A549 (cell line): ENCODE measurements at regions not wholly inside any gene's neighbourhood (a gene's known extent, or its start where the extent isn't known, plus 50 kb on each side); places are given as distances from the start of the nearest gene placed in this dataset.
A peak's percentile ranks its signal among the peaks of the same experiment; 100 is the strongest.
"Not testable (repeated sequence)": the region's sequence is repeated elsewhere in the genome, so short reads cannot be mapped to it uniquely, and the experiment has no call there.

Experiments
- ATAC-seq, 2 experiments: fragments of 200-7000 bp in 1 of 2; fragments of >200 bp in 1 of 2; cut with Nextera tagmentation in 1 of 2; cut with Tn5 transposase in 1 of 2; 3 replicates each; pipeline versions ENCODE4 v1.8.0 to v1.9.1; 2018 to 2020; ENCODE audit warnings: mild to moderate bottlenecking in 1 of 2, moderate library complexity in 1 of 2
- CTCF ChIA-PET: fragments of 300-600 bp; sonication (Branson Sonifier 250); formaldehyde crosslinking; extraction: SDS; loops from one replicate; lab custom pipeline; 2021; ENCODE audit warnings: antibody characterized with exemption, inconsistent platforms; lab: Yijun Ruan, JAX
- POLR2A ChIA-PET: fragments of 350-600 bp; formaldehyde crosslinking; extraction: SDS; loops from one replicate; lab custom pipeline; 2021; ENCODE audit warnings: antibody characterized with exemption, inconsistent platforms; lab: Yijun Ruan, JAX
- DNase-seq, 2 experiments: peaks; one replicate each; pipeline versions ENCODE4 v3.0.0 to v3.0.0-alpha.2; 2011 to 2016; ENCODE audit warnings: low read depth in 1 of 2, low spot score in 1 of 2
- FAIRE-seq: peaks from 2 replicates; lab custom pipeline; 2011; peaks lifted over from hg19 to GRCh38; lab: Jason Lieb, UNC
- H3K27ac ChIP-seq, 2 experiments: fragments of >200 bp; sonication (Bioruptor Twin); formaldehyde crosslinking; 3 replicates each; pipeline ENCODE4 v1.5.1; 2016 to 2017
- H3K4me1 ChIP-seq: fragments of >200 bp; sonication (Bioruptor Twin); formaldehyde crosslinking; 3 replicates; pipeline ENCODE4 v1.6.1; 2016
- H3K4me2 ChIP-seq: fragments of >200 bp; sonication (Bioruptor Twin); formaldehyde crosslinking; 3 replicates; pipeline ENCODE4 v1.6.1; 2016
- H3K4me3 ChIP-seq: fragments of >200 bp; sonication (Bioruptor Twin); formaldehyde crosslinking; 3 replicates; pipeline ENCODE4 v1.5.1; 2016
- H3K9me3 ChIP-seq: fragments of >200 bp; sonication (Bioruptor Twin); formaldehyde crosslinking; 3 replicates; pipeline ENCODE4 v1.6.1; 2016
- BHLHE40 ChIP-seq: IDR thresholded peaks from 2 replicates; pipeline ENCODE4 v1.6.1; 2012; ENCODE audit warnings: low read depth, low read length, inconsistent platforms
- CEBPB ChIP-seq, 2 experiments: fragments of >200 bp in 1 of 2; sonication (Bioruptor Twin) in 1 of 2; formaldehyde crosslinking in 1 of 2; IDR thresholded peaks; 2 replicates each; pipeline ENCODE4 v1.6.1; 2012 to 2016
- CHD2 ChIP-seq: fragments of 150-350 bp; IDR thresholded peaks from 2 replicates; pipeline ENCODE4 v1.6.1; 2014; ENCODE audit warnings: low read length; ENCODE audit not compliant: partially characterized antibody
- ELK1 ChIP-seq: fragments of 150-350 bp; IDR thresholded peaks from 2 replicates; pipeline ENCODE4 v1.6.1; 2014; ENCODE audit warnings: low read depth, mild to moderate bottlenecking, low read length
- ESRRA ChIP-seq: fragments of 150-350 bp; IDR thresholded peaks from 2 replicates; pipeline ENCODE4 v1.6.1; 2014; ENCODE audit warnings: mild to moderate bottlenecking, low read length, borderline replicate concordance
- FOSL2 ChIP-seq, 2 experiments: fragments of 450-650 bp in 1 of 2; fragments of >200 bp in 1 of 2; sonication (Bioruptor Twin) in 1 of 2; formaldehyde crosslinking; IDR thresholded peaks; 2 replicates each; pipeline versions ENCODE4 v1.5.0 to v1.6.1; 2016 to 2020; ENCODE audit warnings: mild to moderate bottlenecking in 1 of 2, moderate library complexity in 1 of 2
- HDAC2 ChIP-seq: fragments of 200-600 bp; sonication (generic); IDR thresholded peaks from 2 replicates; pipeline ENCODE4 v1.6.1; 2016
- HES2 ChIP-seq: fragments of >200 bp; sonication (Bioruptor Twin); formaldehyde crosslinking; IDR thresholded peaks from 2 replicates; pipeline ENCODE4 v1.6.1; 2016
- HEYL ChIP-seq: fragments of 250-450 bp; sonication (Bioruptor Pico); IDR thresholded peaks from 2 replicates; pipeline ENCODE4 v1.8.0; 2021; ENCODE audit warnings: mild to moderate bottlenecking, moderate library complexity
- HOXB5 ChIP-seq: fragments of 250-450 bp; sonication (Bioruptor Pico); IDR thresholded peaks from 2 replicates; pipeline ENCODE4 v1.5.0; 2020; ENCODE audit warnings: mild to moderate bottlenecking, moderate library complexity
- JUNB ChIP-seq: fragments of >200 bp; sonication (Bioruptor Twin); formaldehyde crosslinking; IDR thresholded peaks from 2 replicates; pipeline ENCODE4 v1.6.1; 2016
- MAFK ChIP-seq: fragments of 450-650 bp; IDR thresholded peaks from 2 replicates; pipeline ENCODE4 v1.6.1; 2014; ENCODE audit not compliant: partially characterized antibody
- MAX ChIP-seq: IDR thresholded peaks from 2 replicates; pipeline ENCODE4 v1.6.1; 2012
- MAZ ChIP-seq: fragments of 150-350 bp; IDR thresholded peaks from 2 replicates; pipeline ENCODE4 v1.6.1; 2014; ENCODE audit warnings: antibody characterized with exemption, low read depth, low read length, borderline replicate concordance
- MYC ChIP-seq: IDR thresholded peaks from 2 replicates; pipeline ENCODE4 v1.6.1; 2012; ENCODE audit warnings: mild to moderate bottlenecking, inconsistent platforms, low read length, improper control_type of control experiment, borderline replicate concordance
- PBX3 ChIP-seq: IDR thresholded peaks from 2 replicates; pipeline ENCODE4 v1.6.1; 2012
- POLR2A ChIP-seq: IDR thresholded peaks from 2 replicates; pipeline ENCODE4 v1.6.1; 2012; ENCODE audit warnings: mild to moderate bottlenecking, low read length
- RFX5 ChIP-seq: fragments of 450-650 bp; IDR thresholded peaks from 2 replicates; pipeline ENCODE4 v1.7.1; 2014; ENCODE audit warnings: antibody characterized with exemption, mild to moderate bottlenecking, moderate library complexity
- TFCP2L1 ChIP-seq: fragments of 250-450 bp; sonication (Bioruptor Pico); IDR thresholded peaks from 2 replicates; pipeline ENCODE4 v1.5.0; 2021; ENCODE audit warnings: mild to moderate bottlenecking
- TP53 ChIP-seq: fragments of 250-450 bp; sonication (Bioruptor Pico); IDR thresholded peaks from 2 replicates; pipeline ENCODE4 v1.5.0; 2021; ENCODE audit warnings: mild to moderate bottlenecking, moderate library complexity
- USF2 ChIP-seq: fragments of 450-650 bp; IDR thresholded peaks from 2 replicates; pipeline ENCODE4 v1.6.1; 2014; ENCODE audit warnings: antibody characterized with exemption
- ZC3H11A ChIP-seq: fragments of 450-650 bp; IDR thresholded peaks from 2 replicates; pipeline ENCODE4 v1.6.1; 2014; ENCODE audit warnings: antibody characterized with exemption, mild to moderate bottlenecking
- ZFP36 ChIP-seq: fragments of 450-650 bp; IDR thresholded peaks from 2 replicates; pipeline ENCODE4 v1.6.1; 2014; ENCODE audit warnings: borderline replicate concordance; ENCODE audit not compliant: partially characterized antibody
- ZSCAN20 ChIP-seq: fragments of 250-450 bp; sonication (Bioruptor Pico); IDR thresholded peaks from 2 replicates; pipeline ENCODE4 v1.8.0; 2022; ENCODE audit warnings: mild to moderate bottlenecking, moderate library complexity
- WGBS: methylation state at CpG from one replicate; pipeline ENCODE4 v1.1.6; 2017; ENCODE audit errors: missing lambda C conversion rate; 5-methylcytosine and 5-hydroxymethylcytosine counted together

- FAIRE-seq, DNase-seq, POLR2A ChIA-PET, H3K4me2 ChIP-seq, H3K27ac ChIP-seq, ATAC-seq, H3K4me1 ChIP-seq, CTCF ChIA-PET, H3K4me3 ChIP-seq: not testable (repeated sequence)
- peaks cover 16% of the 10 kb centered on the region; the same call in 1 of the 3 replicates for H3K9me3 ChIP-seq
- TF ChIP-seq ZFP36, result peak; percentile 52
- 33% methylated on average over 1 of the region's 1 CpG for WGBS
These were observed 152.0 kb upstream of the EPHA4 start for GRCh38 chr2:221724117-221724516.

- Histone ChIP-seq H3K4me3 (no peak overlapping the region), H3K4me1 (peaks cover 19% of the 10 kb centered on the region), H3K27ac (peak overlapping the region; percentile 63 to 70), H3K4me2 (peak overlapping the region; percentile 70), H3K9me3 (no peaks in the 10 kb centered on the region; the same call in 2 of the 3 replicates)
- DNase-seq (peak; percentile 31 to 50), ATAC-seq (peak; percentile 85 to 89), FAIRE-seq (no peak)
- TF ChIP-seq MAFK, result no peak
- TF ChIP-seq MAX, result no peak
- TF ChIP-seq FOSL2 (IDR thresholded peaks at IDR 0.05), result peak; percentile 31; the same call in 1 of the 2 replicates
- peak; percentile 78 for TF ChIP-seq FOSL2 (CRISPR knock-in tag; IDR thresholded peaks at IDR 0.05)
- TF ChIP-seq CHD2, result no peak
- TF ChIP-seq HEYL (CRISPR knock-in tag), result no peak
- peak; percentile 52; the same call in 1 of the 2 replicates for TF ChIP-seq JUNB
- TF ChIP-seq ESRRA, result no peak
- TF ChIP-seq RFX5, result no peak
- TF ChIP-seq TP53 (CRISPR knock-in tag), result no peak
- ChIA-PET CTCF (no interaction called here), POLR2A (interaction anchor here (0.5 kb wide), 1 partner anchor 183 kb away, joined by 4 read pairs; no protein-coding TSS in a partner anchor)
- WGBS, result 19% methylated on average over 10 of the region's 10 CpGs
These were observed 144.6 kb upstream of the EPHA4 start for GRCh38 chr2:221716426-221717303.

- no peaks in the 10 kb centered on the region; the same call in 2 of the 3 replicates for H3K9me3 ChIP-seq
- peak overlapping the region; percentile 70 for H3K4me2 ChIP-seq
- CTCF ChIA-PET, result no interaction called here
- H3K4me1 ChIP-seq, result peaks cover 19% of the 10 kb centered on the region
- 29% methylated on average over 6 of the region's 6 CpGs for WGBS
- FAIRE-seq (no peak), DNase-seq (no peak), ATAC-seq (no peak)
- H3K27ac ChIP-seq, result peak overlapping the region; percentile 56 to 70
- TF ChIP-seq MAZ (no peak), MAFK (peak; percentile 93), CEBPB (IDR thresholded peaks at IDR 0.05) (peak in 1 of 2 experiments; percentile 28; a peak in 2 of 4 replicates), TFCP2L1 (CRISPR knock-in tag) (no peak)
- POLR2A ChIA-PET, result interaction anchor here (0.5 kb wide), 1 partner anchor 182 kb away, joined by 4 read pairs; no protein-coding TSS in a partner anchor
- H3K4me3 ChIP-seq, result no peak overlapping the region
These were observed 143.6 kb upstream of the EPHA4 start for GRCh38 chr2:221715523-221716247.

- Histone ChIP-seq H3K27ac (no peak overlapping the region), H3K4me1 (peaks cover 5% of the 10 kb centered on the region), H3K4me2 (no peak overlapping the region), H3K4me3 (no peak overlapping the region), H3K9me3 (no peaks in the 10 kb centered on the region)
- WGBS, result 50% methylated on average over 3 of the region's 3 CpGs
- ChIA-PET CTCF (no interaction called here), POLR2A (no interaction called here)
- ATAC-seq, result no peak
- FAIRE-seq, result no peak
- no peak for DNase-seq
- TF ChIP-seq MYC (no peak), BHLHE40 (no peak), PBX3 (no peak), ZSCAN20 (CRISPR knock-in tag) (no peak), ELK1 (no peak), USF2 (no peak), POLR2A (no peak), ZC3H11A (no peak), HES2 (no peak), CEBPB (IDR thresholded peaks at IDR 0.05) (no peak), HDAC2 (no peak), MAZ (no peak), HOXB5 (CRISPR knock-in tag) (no peak)
These were observed 138.6 kb upstream of the EPHA4 start for GRCh38 chr2:221710744-221711143.
